Neural crest cell (in vitro differentiated cells): ENCODE measurements at regions not wholly inside any gene's neighbourhood (a gene's known extent, or its start where the extent isn't known, plus 50 kb on each side); places are given as distances from the start of the nearest gene placed in this dataset.

ENCODE experiments used
- DNase-seq: peaks from one replicate; pipeline ENCODE4 v3.0.0; 2021; ENCODE audit warnings: low read depth, mixed read lengths, low spot score
- H3K27ac Mint-ChIP-seq: one replicate; pipeline ENCODE4 v1.8.0; 2021; ENCODE audit warnings: mild to moderate bottlenecking, mixed read lengths; ENCODE audit not compliant: unreplicated experiment
- H3K27me3 Mint-ChIP-seq: 2 replicates; pipeline ENCODE4 v1.8.0; 2021; ENCODE audit warnings: low read depth, mild to moderate bottlenecking, mixed read lengths
- H3K36me3 Mint-ChIP-seq: 2 replicates; pipeline ENCODE4 v1.8.0; 2021; ENCODE audit warnings: low read depth, mild to moderate bottlenecking, mixed read lengths
- H3K4me1 Mint-ChIP-seq: 2 replicates; pipeline ENCODE4 v1.8.0; 2021; ENCODE audit warnings: mixed read lengths
- H3K4me3 Mint-ChIP-seq: one replicate; pipeline ENCODE4 v1.8.0; 2021; ENCODE audit warnings: mild to moderate bottlenecking, mixed read lengths
- H3K9me3 Mint-ChIP-seq: 2 replicates; pipeline ENCODE4 v1.8.0; 2021; ENCODE audit warnings: mixed read lengths
- TF ChIP-seq, protein P1 (sequence below): fragments of 200-600 bp; sonication (generic); conservative IDR thresholded peaks from 2 replicates; pipeline ENCODE4 v1.5.0; 2021; ENCODE audit warnings: antibody characterized with exemption, mild to moderate bottlenecking

DNA sequence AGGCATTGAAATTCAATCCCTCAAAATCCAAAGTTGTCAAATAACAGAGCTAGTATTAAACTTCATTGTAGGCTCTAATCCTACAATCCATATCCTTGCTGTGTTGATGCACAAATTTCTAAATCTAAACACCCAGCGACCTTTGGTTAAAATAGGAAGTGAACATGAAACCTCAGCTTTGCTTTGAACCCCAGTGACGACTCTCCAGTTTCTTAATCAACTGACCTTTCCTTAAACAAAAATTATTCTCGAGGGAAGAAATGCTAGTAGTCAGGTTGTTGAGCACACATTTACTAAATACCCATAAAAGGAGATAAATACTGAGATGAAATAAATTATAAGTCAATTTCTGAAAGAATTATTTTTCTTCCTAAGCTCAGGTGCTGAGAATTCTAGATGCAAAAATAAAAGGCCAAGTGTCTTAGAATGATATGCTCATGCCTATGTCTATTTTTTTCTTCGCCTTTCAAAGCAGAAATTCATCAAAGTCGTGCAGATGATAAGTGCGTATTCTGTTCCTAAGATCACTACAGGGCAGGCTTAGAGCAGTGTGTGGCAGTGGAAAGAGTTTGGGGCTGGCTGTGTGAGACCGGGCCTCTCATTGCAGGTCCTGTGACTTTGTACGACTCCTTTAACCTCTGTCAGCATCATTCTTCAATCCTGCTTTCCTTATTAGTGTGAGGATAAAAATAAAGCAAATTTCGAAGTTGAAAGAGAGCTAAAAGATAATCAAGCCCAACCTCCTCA lies 208.7 kb downstream of the PRL start:
- Mint-ChIP-seq H3K4me1 (no peaks in the 10 kb centered on the region), H3K9me3 (peaks cover 10% of the 10 kb centered on the region), H3K27ac (no peak overlapping the region), H3K27me3 (no peaks in the 10 kb centered on the region), H3K36me3 (peaks cover 11% of the 10 kb centered on the region), H3K4me3 (no peak overlapping the region)
- TF ChIP-seq, protein P1, sequence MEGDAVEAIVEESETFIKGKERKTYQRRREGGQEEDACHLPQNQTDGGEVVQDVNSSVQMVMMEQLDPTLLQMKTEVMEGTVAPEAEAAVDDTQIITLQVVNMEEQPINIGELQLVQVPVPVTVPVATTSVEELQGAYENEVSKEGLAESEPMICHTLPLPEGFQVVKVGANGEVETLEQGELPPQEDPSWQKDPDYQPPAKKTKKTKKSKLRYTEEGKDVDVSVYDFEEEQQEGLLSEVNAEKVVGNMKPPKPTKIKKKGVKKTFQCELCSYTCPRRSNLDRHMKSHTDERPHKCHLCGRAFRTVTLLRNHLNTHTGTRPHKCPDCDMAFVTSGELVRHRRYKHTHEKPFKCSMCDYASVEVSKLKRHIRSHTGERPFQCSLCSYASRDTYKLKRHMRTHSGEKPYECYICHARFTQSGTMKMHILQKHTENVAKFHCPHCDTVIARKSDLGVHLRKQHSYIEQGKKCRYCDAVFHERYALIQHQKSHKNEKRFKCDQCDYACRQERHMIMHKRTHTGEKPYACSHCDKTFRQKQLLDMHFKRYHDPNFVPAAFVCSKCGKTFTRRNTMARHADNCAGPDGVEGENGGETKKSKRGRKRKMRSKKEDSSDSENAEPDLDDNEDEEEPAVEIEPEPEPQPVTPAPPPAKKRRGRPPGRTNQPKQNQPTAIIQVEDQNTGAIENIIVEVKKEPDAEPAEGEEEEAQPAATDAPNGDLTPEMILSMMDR, result no peak
- DNase-seq, result no peak

DNA sequence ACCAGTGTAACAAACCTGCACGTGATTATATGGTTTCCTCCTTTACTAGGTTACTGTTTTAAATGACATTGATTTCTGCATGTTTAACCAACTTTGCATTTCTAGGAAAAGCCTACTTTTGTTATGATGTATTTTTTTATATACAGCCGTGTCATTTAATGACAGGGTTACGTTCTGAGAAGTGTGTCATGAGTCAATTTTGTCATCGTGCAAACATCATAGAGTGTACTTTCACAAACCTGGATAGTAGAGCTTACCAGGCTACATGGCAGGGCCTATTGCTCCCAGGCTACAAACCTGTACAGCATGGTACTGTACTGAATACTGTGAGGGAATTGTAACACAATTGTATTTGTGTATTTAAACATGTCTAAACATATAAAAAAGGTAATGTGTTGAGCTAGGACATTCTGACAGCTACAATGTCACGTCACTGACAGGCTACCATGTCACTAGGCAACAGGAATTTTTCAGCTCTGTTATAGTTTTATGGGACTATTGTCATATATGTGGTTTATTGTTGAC lies 205.3 kb downstream of the PRL start:
- DNase-seq, result no peak
- Mint-ChIP-seq H3K4me3 (no peak overlapping the region), H3K4me1 (no peaks in the 10 kb centered on the region), H3K9me3 (no peaks in the 10 kb centered on the region), H3K27me3 (no peaks in the 10 kb centered on the region), H3K36me3 (no peaks in the 10 kb centered on the region), H3K27ac (no peak overlapping the region)
- TF ChIP-seq, protein P1, result no peak

DNA sequence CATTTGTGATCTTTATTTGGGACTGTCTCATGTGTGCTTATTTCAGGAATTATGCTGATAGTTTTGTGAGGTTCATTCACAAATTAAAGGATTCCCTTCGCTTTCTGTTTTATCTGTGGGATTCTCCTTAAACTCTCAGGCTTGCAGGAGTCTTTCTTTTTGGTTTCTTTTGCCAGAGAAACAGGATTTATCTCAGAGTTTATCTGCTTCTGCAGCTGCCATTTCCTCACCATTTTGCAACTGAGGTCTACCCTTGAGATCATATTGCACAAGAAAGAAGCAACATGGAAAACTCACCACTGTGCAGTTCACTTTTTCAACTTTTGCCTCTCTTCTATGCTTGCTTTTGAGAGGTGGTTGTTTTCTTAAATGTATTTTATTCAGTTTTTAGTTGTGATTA lies 201.0 kb downstream of the PRL start:
- TF ChIP-seq, protein P1, result no peak
- no peaks in the 10 kb centered on the region for H3K27me3 Mint-ChIP-seq
- H3K4me1 Mint-ChIP-seq, result peaks cover 11% of the 10 kb centered on the region
- no peak overlapping the region for H3K4me3 Mint-ChIP-seq
- peaks cover 5% of the 10 kb centered on the region for H3K36me3 Mint-ChIP-seq
- H3K9me3 Mint-ChIP-seq, result peaks cover 3% of the 10 kb centered on the region
- H3K27ac Mint-ChIP-seq, result no peak overlapping the region
- no peak for DNase-seq

DNA sequence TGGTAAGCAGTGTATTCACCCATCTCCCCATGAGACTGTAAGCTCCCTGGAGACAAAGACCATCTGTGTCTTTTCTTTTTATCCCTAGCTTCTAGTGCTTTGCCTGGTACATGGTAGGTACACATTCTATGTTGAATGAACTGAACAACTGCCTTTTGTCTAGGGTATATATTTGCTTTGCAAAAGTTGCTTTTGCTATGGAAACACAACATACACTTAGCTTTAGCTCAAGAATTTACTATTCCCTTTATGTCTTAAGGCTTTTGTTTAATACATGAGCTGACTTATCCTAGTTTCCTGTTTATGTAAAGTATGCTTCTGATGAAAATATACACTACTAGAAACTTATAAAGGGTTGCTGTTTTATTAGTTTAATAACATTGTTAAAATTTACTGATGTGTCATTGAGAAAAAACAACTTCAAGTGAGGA lies 198.2 kb downstream of the PRL start:
- no peak overlapping the region for H3K27ac Mint-ChIP-seq
- no peaks in the 10 kb centered on the region for H3K27me3 Mint-ChIP-seq
- H3K4me3 Mint-ChIP-seq, result no peak overlapping the region
- DNase-seq, result no peak
- H3K9me3 Mint-ChIP-seq, result peaks cover 3% of the 10 kb centered on the region
- TF ChIP-seq, protein P1, result no peak
- peaks cover 11% of the 10 kb centered on the region for H3K4me1 Mint-ChIP-seq
- H3K36me3 Mint-ChIP-seq, result peaks cover 5% of the 10 kb centered on the region

DNA sequence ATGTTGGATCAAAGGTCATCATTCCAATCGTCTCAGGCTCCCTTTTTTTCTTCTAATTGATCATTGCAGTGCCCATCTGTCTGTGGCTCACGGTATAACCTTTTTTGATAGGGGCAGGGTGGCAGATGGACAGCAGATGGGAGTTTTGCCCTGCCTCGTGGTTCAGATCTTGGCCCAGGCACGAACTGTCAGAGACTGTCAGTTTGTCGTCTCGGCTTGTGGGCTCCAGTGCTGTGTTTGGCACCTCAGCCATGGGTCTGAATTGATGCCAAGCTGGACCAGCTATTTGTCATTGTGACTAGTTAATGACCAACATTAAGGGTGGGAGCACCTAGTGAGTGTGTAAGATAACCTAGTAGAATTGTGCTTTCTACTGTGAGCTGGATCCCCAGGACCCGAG lies 197.6 kb downstream of the PRL start:
- peak overlapping the region; percentile 88 for H3K27ac Mint-ChIP-seq

More for the DNA sequence above, 197.6 kb downstream of the PRL start:
- H3K4me3 Mint-ChIP-seq, result no peak overlapping the region
- H3K36me3 Mint-ChIP-seq, result peaks cover 5% of the 10 kb centered on the region
- H3K9me3 Mint-ChIP-seq, result peaks cover 3% of the 10 kb centered on the region
- TF ChIP-seq, protein P1, result no peak
- no peak for DNase-seq
- H3K4me1 Mint-ChIP-seq, result peaks cover 11% of the 10 kb centered on the region
- no peaks in the 10 kb centered on the region for H3K27me3 Mint-ChIP-seq
